ENCODE measurements at regions not wholly inside any gene's neighbourhood (a gene's known extent, or its start where the extent isn't known, plus 50 kb on each side); places are given as distances from the start of the nearest gene placed in this dataset.

DNA sequence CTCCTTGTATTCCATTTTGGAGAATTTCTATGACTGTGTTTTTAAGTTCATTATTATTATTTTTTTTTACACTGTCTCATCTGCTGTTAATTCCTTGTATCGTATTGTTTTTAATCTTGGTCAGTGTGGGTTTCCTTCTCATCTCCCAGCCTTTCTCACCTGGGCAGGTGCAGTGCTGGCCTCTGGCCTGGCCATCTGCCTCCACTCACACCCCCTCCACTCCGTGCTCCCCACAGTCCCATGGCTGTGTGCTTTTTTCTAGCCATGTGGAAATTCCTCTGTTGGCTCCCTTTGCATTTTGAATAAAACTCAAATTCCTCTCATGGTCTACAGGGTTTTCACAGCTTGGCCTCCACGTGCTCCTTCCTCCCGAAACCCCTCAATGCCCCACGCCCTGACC, 50.3 kb upstream of the LINC01488 start:
- TF ChIP-seq ZNF239 (tag by site-specific recombination; IDR thresholded peaks at IDR 0.05), result no peak
- no peak for TF ChIP-seq BCL11B (tag by site-specific recombination; IDR thresholded peaks at IDR 0.05; ENCODE audit: low read depth)
- TF ChIP-seq ZNF514 (tag by site-specific recombination; IDR thresholded peaks at IDR 0.05), result no peak
- TF ChIP-seq ZNF701 (tag by site-specific recombination; IDR thresholded peaks at IDR 0.05), result no peak
- TF ChIP-seq ZNF211 (tag by site-specific recombination; IDR thresholded peaks at IDR 0.05; ENCODE audit: low read depth), result no peak
- TF ChIP-seq, protein P1, sequence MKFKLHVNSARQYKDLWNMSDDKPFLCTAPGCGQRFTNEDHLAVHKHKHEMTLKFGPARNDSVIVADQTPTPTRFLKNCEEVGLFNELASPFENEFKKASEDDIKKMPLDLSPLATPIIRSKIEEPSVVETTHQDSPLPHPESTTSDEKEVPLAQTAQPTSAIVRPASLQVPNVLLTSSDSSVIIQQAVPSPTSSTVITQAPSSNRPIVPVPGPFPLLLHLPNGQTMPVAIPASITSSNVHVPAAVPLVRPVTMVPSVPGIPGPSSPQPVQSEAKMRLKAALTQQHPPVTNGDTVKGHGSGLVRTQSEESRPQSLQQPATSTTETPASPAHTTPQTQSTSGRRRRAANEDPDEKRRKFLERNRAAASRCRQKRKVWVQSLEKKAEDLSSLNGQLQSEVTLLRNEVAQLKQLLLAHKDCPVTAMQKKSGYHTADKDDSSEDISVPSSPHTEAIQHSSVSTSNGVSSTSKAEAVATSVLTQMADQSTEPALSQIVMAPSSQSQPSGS (tag by site-specific recombination; IDR thresholded peaks at IDR 0.05; ENCODE audit: low read depth), result no peak
- TF ChIP-seq FEZF1 (tag by site-specific recombination; IDR thresholded peaks at IDR 0.05), result no peak
- TF ChIP-seq, protein P2, sequence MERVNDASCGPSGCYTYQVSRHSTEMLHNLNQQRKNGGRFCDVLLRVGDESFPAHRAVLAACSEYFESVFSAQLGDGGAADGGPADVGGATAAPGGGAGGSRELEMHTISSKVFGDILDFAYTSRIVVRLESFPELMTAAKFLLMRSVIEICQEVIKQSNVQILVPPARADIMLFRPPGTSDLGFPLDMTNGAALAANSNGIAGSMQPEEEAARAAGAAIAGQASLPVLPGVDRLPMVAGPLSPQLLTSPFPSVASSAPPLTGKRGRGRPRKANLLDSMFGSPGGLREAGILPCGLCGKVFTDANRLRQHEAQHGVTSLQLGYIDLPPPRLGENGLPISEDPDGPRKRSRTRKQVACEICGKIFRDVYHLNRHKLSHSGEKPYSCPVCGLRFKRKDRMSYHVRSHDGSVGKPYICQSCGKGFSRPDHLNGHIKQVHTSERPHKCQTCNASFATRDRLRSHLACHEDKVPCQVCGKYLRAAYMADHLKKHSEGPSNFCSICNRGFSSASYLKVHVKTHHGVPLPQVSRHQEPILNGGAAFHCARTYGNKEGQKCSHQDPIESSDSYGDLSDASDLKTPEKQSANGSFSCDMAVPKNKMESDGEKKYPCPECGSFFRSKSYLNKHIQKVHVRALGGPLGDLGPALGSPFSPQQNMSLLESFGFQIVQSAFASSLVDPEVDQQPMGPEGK (tag by site-specific recombination; IDR thresholded peaks at IDR 0.05), result no peak
- no peak for TF ChIP-seq ZNF266 (tag by site-specific recombination; IDR thresholded peaks at IDR 0.05; ENCODE audit: low read depth)
- TF ChIP-seq ZIC2 (tag by site-specific recombination; IDR thresholded peaks at IDR 0.05), result no peak
- no peak for TF ChIP-seq ZNF837 (tag by site-specific recombination; IDR thresholded peaks at IDR 0.05)
- TF ChIP-seq, protein P3, sequence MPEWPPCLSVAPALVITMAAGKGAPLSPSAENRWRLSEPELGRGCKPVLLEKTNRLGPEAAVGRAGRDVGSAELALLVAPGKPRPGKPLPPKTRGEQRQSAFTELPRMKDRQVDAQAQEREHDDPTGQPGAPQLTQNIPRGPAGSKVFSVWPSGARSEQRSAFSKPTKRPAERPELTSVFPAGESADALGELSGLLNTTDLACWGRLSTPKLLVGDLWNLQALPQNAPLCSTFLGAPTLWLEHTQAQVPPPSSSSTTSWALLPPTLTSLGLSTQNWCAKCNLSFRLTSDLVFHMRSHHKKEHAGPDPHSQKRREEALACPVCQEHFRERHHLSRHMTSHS (tag by site-specific recombination; IDR thresholded peaks at IDR 0.05), result no peak
- no peak for TF ChIP-seq ZNF214 (tag by site-specific recombination; IDR thresholded peaks at IDR 0.05; ENCODE audit: borderline replicate concordance)
- TF ChIP-seq ZNF174 (tag by site-specific recombination; IDR thresholded peaks at IDR 0.05), result no peak
- TF ChIP-seq ZNF354C (tag by site-specific recombination; IDR thresholded peaks at IDR 0.05; ENCODE audit: borderline replicate concordance, low read depth), result no peak
- no peak for TF ChIP-seq ZNF169 (tag by site-specific recombination; IDR thresholded peaks at IDR 0.05)
- TF ChIP-seq, protein P4, sequence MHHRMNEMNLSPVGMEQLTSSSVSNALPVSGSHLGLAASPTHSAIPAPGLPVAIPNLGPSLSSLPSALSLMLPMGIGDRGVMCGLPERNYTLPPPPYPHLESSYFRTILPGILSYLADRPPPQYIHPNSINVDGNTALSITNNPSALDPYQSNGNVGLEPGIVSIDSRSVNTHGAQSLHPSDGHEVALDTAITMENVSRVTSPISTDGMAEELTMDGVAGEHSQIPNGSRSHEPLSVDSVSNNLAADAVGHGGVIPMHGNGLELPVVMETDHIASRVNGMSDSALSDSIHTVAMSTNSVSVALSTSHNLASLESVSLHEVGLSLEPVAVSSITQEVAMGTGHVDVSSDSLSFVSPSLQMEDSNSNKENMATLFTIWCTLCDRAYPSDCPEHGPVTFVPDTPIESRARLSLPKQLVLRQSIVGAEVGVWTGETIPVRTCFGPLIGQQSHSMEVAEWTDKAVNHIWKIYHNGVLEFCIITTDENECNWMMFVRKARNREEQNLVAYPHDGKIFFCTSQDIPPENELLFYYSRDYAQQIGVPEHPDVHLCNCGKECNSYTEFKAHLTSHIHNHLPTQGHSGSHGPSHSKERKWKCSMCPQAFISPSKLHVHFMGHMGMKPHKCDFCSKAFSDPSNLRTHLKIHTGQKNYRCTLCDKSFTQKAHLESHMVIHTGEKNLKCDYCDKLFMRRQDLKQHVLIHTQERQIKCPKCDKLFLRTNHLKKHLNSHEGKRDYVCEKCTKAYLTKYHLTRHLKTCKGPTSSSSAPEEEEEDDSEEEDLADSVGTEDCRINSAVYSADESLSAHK (tag by site-specific recombination; IDR thresholded peaks at IDR 0.05), result no peak
- TF ChIP-seq KLF16 (tag by site-specific recombination; IDR thresholded peaks at IDR 0.05), result no peak
- TF ChIP-seq ZNF324 (tag by site-specific recombination; IDR thresholded peaks at IDR 0.05), result no peak
- Histone ChIP-seq H3K9me3 (ENCODE audit: control insufficient read depth, insufficient read depth, low read depth, low read length) (no peaks in the 10 kb centered on the region), H3K4me3 (ENCODE audit: low read depth, low read length) (no peak overlapping the region), H3K36me3 (ENCODE audit: control insufficient read depth in 2 of 2, insufficient read depth in 1 of 2, low read length in 2 of 2) (no peaks in the 10 kb centered on the region), H3K4me1 (ENCODE audit: control insufficient read depth, insufficient read depth, low read length) (no peaks in the 10 kb centered on the region), H3K27ac (ENCODE audit: extremely low read depth, low read depth, low read length) (no peak overlapping the region)
- ChIA-PET POLR2A (no interaction called here), CTCF (interaction anchor here (0.6 kb wide), 1 partner anchor 17 kb away, joined by 3 read pairs; no protein-coding TSS in a partner anchor)

Measured in HEK293 (cell line).